Urothelium cell line (cell line): ENCODE measurements at regions not wholly inside any gene's neighbourhood (a gene's known extent, or its start where the extent isn't known, plus 50 kb on each side); places are given as distances from the start of the nearest gene placed in this dataset.

Source experiments
- DNase-seq: peaks from one replicate; pipeline ENCODE4 v3.0.0; 2011; ENCODE audit warnings: low spot score, mixed read lengths
- FAIRE-seq: peaks from 2 replicates; lab custom pipeline; 2011; peaks lifted over from hg19 to GRCh38; lab: Jason Lieb, UNC

- FAIRE-seq (no peak), DNase-seq (no peak)
Measured at GRCh38 chr17:63325808-63326207, 120.3 kb downstream of the CYB561 start.

- FAIRE-seq: no peak
Measured at GRCh38 chr17:63329876-63330275, 116.2 kb downstream of the CYB561 start.

GRCh38 chr17:63331301-63332061 lies 114.6 kb downstream of the CYB561 start:
- DNase-seq (no peak), FAIRE-seq (no peak)

More at GRCh38 chr17:63329876-63330275, 116.2 kb downstream of the CYB561 start:
- DNase-seq: no peak

GRCh38 chr17:63332286-63332685 lies 113.8 kb downstream of the CYB561 start:
- DNase-seq: no peak
- FAIRE-seq: no peak

GRCh38 chr17:63333869-63334268 lies 112.2 kb downstream of the CYB561 start:
- no peak for FAIRE-seq
- no peak for DNase-seq

- no peak for FAIRE-seq
- DNase-seq: no peak
Measured at GRCh38 chr17:63335831-63336230, 110.3 kb downstream of the CYB561 start.

- peak; percentile 71 for FAIRE-seq
Measured at GRCh38 chr17:63337579-63337978, 108.5 kb downstream of the CYB561 start.

GRCh38 chr17:63338272-63338671 lies 107.8 kb downstream of the CYB561 start:
- FAIRE-seq (no peak), DNase-seq (no peak)

More at GRCh38 chr17:63337579-63337978, 108.5 kb downstream of the CYB561 start:
- no peak for DNase-seq

- no peak for FAIRE-seq
Measured at GRCh38 chr17:63341276-63341675, 104.8 kb downstream of the CYB561 start.

GRCh38 chr17:63344383-63344782 lies 101.7 kb downstream of the CYB561 start:
- FAIRE-seq (no peak), DNase-seq (no peak)

More at GRCh38 chr17:63341276-63341675, 104.8 kb downstream of the CYB561 start:
- no peak for DNase-seq

GRCh38 chr17:63345611-63346010 lies 100.5 kb downstream of the CYB561 start:
- DNase-seq: no peak
- FAIRE-seq: no peak

GRCh38 chr17:63347475-63347874 lies 98.6 kb downstream of the CYB561 start:
- DNase-seq: no peak

GRCh38 chr17:63349478-63350000 lies 96.6 kb downstream of the CYB561 start:
- DNase-seq (no peak), FAIRE-seq (no peak)

More at GRCh38 chr17:63347475-63347874, 98.6 kb downstream of the CYB561 start:
- no peak for FAIRE-seq

- FAIRE-seq (no peak), DNase-seq (no peak)
Measured at GRCh38 chr17:63350364-63350763, 95.7 kb downstream of the CYB561 start.

- FAIRE-seq (no peak), DNase-seq (no peak)
Measured at GRCh38 chr17:63354256-63354655, 91.8 kb downstream of the CYB561 start.

GRCh38 chr17:63356337-63356757 lies 89.8 kb downstream of the CYB561 start:
- DNase-seq: peak; percentile 77
- FAIRE-seq: no peak

GRCh38 chr17:63358111-63358839 lies 87.8 kb downstream of the CYB561 start:
- FAIRE-seq (peak; percentile 84), DNase-seq (peak; percentile 12)

GRCh38 chr17:63358956-63359355 lies 87.2 kb downstream of the CYB561 start:
- FAIRE-seq (no peak), DNase-seq (no peak)

- DNase-seq: no peak
- no peak for FAIRE-seq
Measured at GRCh38 chr17:63361182-63361581, 84.9 kb downstream of the CYB561 start.

- no peak for DNase-seq
- no peak for FAIRE-seq
Measured at GRCh38 chr17:63362115-63362514, 84.0 kb downstream of the CYB561 start.

GRCh38 chr17:63364387-63364786 lies 81.7 kb downstream of the CYB561 start:
- DNase-seq (no peak), FAIRE-seq (no peak)

GRCh38 chr17:63364944-63365343 lies 81.2 kb downstream of the CYB561 start:
- no peak for FAIRE-seq
- DNase-seq: no peak
